HL-60 (cell line): ENCODE measurements at regions not wholly inside any gene's neighbourhood (a gene's known extent, or its start where the extent isn't known, plus 50 kb on each side); places are given as distances from the start of the nearest gene placed in this dataset.

Experiments
- CTCF ChIP-seq: IDR thresholded peaks from one replicate; pipeline ENCODE4 v1.5.1; 2011; ENCODE audit warnings: low read length, control low read depth, inconsistent platforms; ENCODE audit not compliant: insufficient read depth
- POLR2AphosphoS5 ChIP-seq: IDR thresholded peaks from 2 replicates; pipeline ENCODE4 v1.6.1; 2012; ENCODE audit warnings: low read depth

- TF ChIP-seq CTCF (no peak), POLR2AphosphoS5 (no peak)
Observed at GRCh38 chr3:197371591-197372046, 73.2 kb upstream of the DLG1 start.
